ENCODE measurements at regions not wholly inside any gene's neighbourhood (a gene's known extent, or its start where the extent isn't known, plus 50 kb on each side); places are given as distances from the start of the nearest gene placed in this dataset.

GRCh38 chr1:60950224-60951063, 131.9 kb upstream of the NFIA start:
- no peaks in the 10 kb centered on the region for H3K36me3 Mint-ChIP-seq
- no peak overlapping the region for H3K4me3 Mint-ChIP-seq
- H3K36me3 ChIP-seq (ENCODE audit: control insufficient read depth, insufficient read depth, low read length) = no peaks in the 10 kb centered on the region
- no peaks in the 10 kb centered on the region for H3K9me3 Mint-ChIP-seq
- intact Hi-C loops (cut with micrococcal nuclease) = no loop called here
- ATAC-seq (no peak), DNase-seq (no peak)
- H3K9me3 ChIP-seq (ENCODE audit: control insufficient read depth, insufficient read depth, low read length) = no peaks in the 10 kb centered on the region
- peaks cover 22 to 51% of the 10 kb centered on the region in 2 donors for H3K27me3 Mint-ChIP-seq (ENCODE audit: low read depth in 2 of 2)
- H3K4me1 ChIP-seq (ENCODE audit: control insufficient read depth, insufficient read depth, low read length) = peaks cover 7% of the 10 kb centered on the region
- H3K27me3 ChIP-seq (ENCODE audit: control insufficient read depth, insufficient read depth, low read length) = no peaks in the 10 kb centered on the region
- WGBS (ENCODE audit: insufficient coverage) = 90% methylated on average over 9 of the region's 9 CpGs
- H3K27ac ChIP-seq (ENCODE audit: low read length) = no peak overlapping the region
- TF ChIP-seq CTCF (IDR thresholded peaks at IDR 0.05) = no peak
- H3K4me3 ChIP-seq (ENCODE audit: low read length) = no peak overlapping the region
- H3K4me1 Mint-ChIP-seq = peaks cover 10% of the 10 kb centered on the region in 2 donors
- no peak overlapping the region for H3K27ac Mint-ChIP-seq

- H3K4me3 Mint-ChIP-seq = no peak overlapping the region
- intact Hi-C loops (cut with micrococcal nuclease) = no loop called here
- no peaks in the 10 kb centered on the region for H3K9me3 Mint-ChIP-seq
- peaks cover 10% of the 10 kb centered on the region in 2 donors for H3K4me1 Mint-ChIP-seq
- Histone ChIP-seq H3K4me1 (ENCODE audit: control insufficient read depth, insufficient read depth, low read length) (peaks cover 7% of the 10 kb centered on the region), H3K9me3 (ENCODE audit: control insufficient read depth, insufficient read depth, low read length) (no peaks in the 10 kb centered on the region), H3K27me3 (ENCODE audit: control insufficient read depth, insufficient read depth, low read length) (no peaks in the 10 kb centered on the region), H3K36me3 (ENCODE audit: control insufficient read depth, insufficient read depth, low read length) (no peaks in the 10 kb centered on the region), H3K4me3 (ENCODE audit: low read length) (no peak overlapping the region), H3K27ac (ENCODE audit: low read length) (no peak overlapping the region)
- no peak for TF ChIP-seq CTCF (IDR thresholded peaks at IDR 0.05)
- WGBS (ENCODE audit: insufficient coverage) = 96% methylated on average over 3 of the region's 3 CpGs
- H3K27me3 Mint-ChIP-seq (ENCODE audit: low read depth in 2 of 2) = peaks cover 22 to 52% of the 10 kb centered on the region in 2 donors
- ATAC-seq = no peak
- no peak for DNase-seq
- no peak overlapping the region for H3K27ac Mint-ChIP-seq
- no peaks in the 10 kb centered on the region for H3K36me3 Mint-ChIP-seq
Measured at GRCh38 chr1:60949826-60950197, 132.5 kb upstream of the NFIA start.

- DNase-seq = no peak
- no peak overlapping the region for H3K27ac ChIP-seq (ENCODE audit: low read length)
- TF ChIP-seq CTCF (IDR thresholded peaks at IDR 0.05) = no peak
- Mint-ChIP-seq H3K4me3 (no peak overlapping the region), H3K9me3 (no peaks in the 10 kb centered on the region), H3K27ac (no peak overlapping the region), H3K27me3 (ENCODE audit: low read depth in 2 of 2) (peaks cover 19 to 47% of the 10 kb centered on the region in 2 donors), H3K36me3 (no peaks in the 10 kb centered on the region), H3K4me1 (peaks cover 10% of the 10 kb centered on the region in 2 donors)
- H3K4me1 ChIP-seq (ENCODE audit: control insufficient read depth, insufficient read depth, low read length) = peaks cover 7% of the 10 kb centered on the region
- H3K36me3 ChIP-seq (ENCODE audit: control insufficient read depth, insufficient read depth, low read length) = no peaks in the 10 kb centered on the region
- H3K9me3 ChIP-seq (ENCODE audit: control insufficient read depth, insufficient read depth, low read length) = no peaks in the 10 kb centered on the region
- no peaks in the 10 kb centered on the region for H3K27me3 ChIP-seq (ENCODE audit: control insufficient read depth, insufficient read depth, low read length)
- no peak for ATAC-seq
- 12% methylated on average over 5 of the region's 5 CpGs for WGBS (ENCODE audit: insufficient coverage)
- intact Hi-C loops (cut with micrococcal nuclease) = no loop called here
- no peak overlapping the region for H3K4me3 ChIP-seq (ENCODE audit: low read length)
Measured at GRCh38 chr1:60949154-60949825, 133.1 kb upstream of the NFIA start.
